Activated CD8-positive, alpha-beta T cell treated with anti-CD3 and anti-CD28 coated beads for 36 hours (primary cell): ENCODE measurements at regions not wholly inside any gene's neighbourhood (a gene's known extent, or its start where the extent isn't known, plus 50 kb on each side); places are given as distances from the start of the nearest gene placed in this dataset.

Source experiments
- ATAC-seq: fragments of 200-7000 bp; cut with Tn5 transposase; one replicate; pipeline ENCODE4 v1.10.0; 2021; ENCODE audit warnings: mild to moderate bottlenecking, moderate library complexity
- CTCF ChIA-PET: fragments of 350-600 bp; sonication (Branson Sonifier 250); formaldehyde crosslinking; loops from one replicate; lab custom pipeline; 2021; ENCODE audit warnings: antibody characterized with exemption; lab: Charles Lee
- POLR2A ChIA-PET: fragments of 350-600 bp; sonication (Branson Sonifier 250); formaldehyde crosslinking; loops from one replicate; lab custom pipeline; 2021; ENCODE audit warnings: antibody characterized with exemption; lab: Charles Lee
- DNase-seq: peaks from one replicate; pipeline ENCODE4 v3.0.0-alpha.2; 2020
- H3K27ac Mint-ChIP-seq: one replicate; pipeline ENCODE4 v1.8.0; 2021; ENCODE audit warnings: mild to moderate bottlenecking, mixed read lengths
- H3K27me3 Mint-ChIP-seq: one replicate; pipeline ENCODE4 v1.8.0; 2021; ENCODE audit warnings: mixed read lengths
- H3K36me3 Mint-ChIP-seq: one replicate; pipeline ENCODE4 v1.8.0; 2021; ENCODE audit warnings: low read depth, mixed read lengths
- H3K4me1 Mint-ChIP-seq: one replicate; pipeline ENCODE4 v1.8.0; 2021; ENCODE audit warnings: low read depth, mixed read lengths
- H3K4me3 Mint-ChIP-seq: one replicate; pipeline ENCODE4 v1.8.0; 2021; ENCODE audit warnings: mild to moderate bottlenecking, moderate library complexity, mixed read lengths
- H3K9me3 Mint-ChIP-seq: one replicate; pipeline ENCODE4 v1.8.0; 2021; ENCODE audit warnings: mixed read lengths
- intact Hi-C: fragments of 100-400 bp; cut with micrococcal nuclease; formaldehyde crosslinking; loops from one replicate; pipeline ENCODE4 v1.10.0; 2022
- TF ChIP-seq, protein P1 (sequence below): fragments of 200-600 bp; IDR thresholded peaks from one replicate; pipeline ENCODE4 v1.8.0; 2022; ENCODE audit warnings: antibody characterized with exemption, mild to moderate bottlenecking

DNA sequence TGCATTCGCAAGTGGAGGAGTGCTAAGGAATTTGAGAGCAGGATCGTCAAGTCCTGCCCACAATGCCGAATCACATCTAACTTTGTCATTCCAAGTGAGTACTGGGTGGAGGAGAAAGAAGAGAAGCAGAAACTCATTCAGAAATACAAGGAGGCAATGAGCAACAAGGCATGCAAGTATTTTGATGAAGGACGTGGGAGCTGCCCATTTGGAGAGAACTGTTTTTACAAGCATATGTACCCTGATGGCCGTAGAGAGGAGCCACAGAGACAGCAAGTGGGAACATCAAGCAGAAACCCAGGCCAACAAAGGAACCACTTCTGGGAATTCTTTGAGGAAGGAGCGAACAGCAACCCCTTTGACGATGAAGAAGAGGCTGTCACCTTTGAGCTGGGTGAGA, 100.2 kb upstream of the MED14 start:
- Mint-ChIP-seq H3K36me3 (peaks cover 2% of the 10 kb centered on the region), H3K4me1 (no peaks in the 10 kb centered on the region)

DNA sequence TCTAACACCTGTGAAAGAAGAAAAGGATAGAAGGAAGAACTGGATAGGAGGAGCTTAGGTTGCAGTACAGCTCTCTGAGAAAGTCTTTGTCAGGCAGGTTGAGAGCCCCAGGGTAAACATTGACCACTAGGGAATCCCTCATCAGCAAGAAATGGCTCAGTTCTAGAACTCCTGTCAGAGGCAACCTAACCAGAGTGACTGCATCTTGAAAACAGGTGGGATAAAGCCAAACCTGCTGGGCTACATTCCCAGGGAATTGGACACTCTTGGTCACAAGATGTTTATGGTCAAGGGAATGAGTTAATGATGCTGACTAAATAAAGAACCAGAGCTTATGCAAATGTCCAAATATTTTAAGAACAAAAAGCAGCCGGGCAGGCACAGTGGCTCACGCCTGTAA, 108.3 kb upstream of the MED14 start:
- DNase-seq (no peak), ATAC-seq (no peak)
- intact Hi-C loops, result no loop called here
- TF ChIP-seq, protein P1, sequence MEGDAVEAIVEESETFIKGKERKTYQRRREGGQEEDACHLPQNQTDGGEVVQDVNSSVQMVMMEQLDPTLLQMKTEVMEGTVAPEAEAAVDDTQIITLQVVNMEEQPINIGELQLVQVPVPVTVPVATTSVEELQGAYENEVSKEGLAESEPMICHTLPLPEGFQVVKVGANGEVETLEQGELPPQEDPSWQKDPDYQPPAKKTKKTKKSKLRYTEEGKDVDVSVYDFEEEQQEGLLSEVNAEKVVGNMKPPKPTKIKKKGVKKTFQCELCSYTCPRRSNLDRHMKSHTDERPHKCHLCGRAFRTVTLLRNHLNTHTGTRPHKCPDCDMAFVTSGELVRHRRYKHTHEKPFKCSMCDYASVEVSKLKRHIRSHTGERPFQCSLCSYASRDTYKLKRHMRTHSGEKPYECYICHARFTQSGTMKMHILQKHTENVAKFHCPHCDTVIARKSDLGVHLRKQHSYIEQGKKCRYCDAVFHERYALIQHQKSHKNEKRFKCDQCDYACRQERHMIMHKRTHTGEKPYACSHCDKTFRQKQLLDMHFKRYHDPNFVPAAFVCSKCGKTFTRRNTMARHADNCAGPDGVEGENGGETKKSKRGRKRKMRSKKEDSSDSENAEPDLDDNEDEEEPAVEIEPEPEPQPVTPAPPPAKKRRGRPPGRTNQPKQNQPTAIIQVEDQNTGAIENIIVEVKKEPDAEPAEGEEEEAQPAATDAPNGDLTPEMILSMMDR, result no peak
- no peak overlapping the region for H3K4me3 Mint-ChIP-seq
- no peak overlapping the region for H3K27ac Mint-ChIP-seq
- peaks cover 16% of the 10 kb centered on the region for H3K9me3 Mint-ChIP-seq
- no peaks in the 10 kb centered on the region for H3K4me1 Mint-ChIP-seq
- H3K36me3 Mint-ChIP-seq, result peaks cover 4% of the 10 kb centered on the region
- CTCF ChIA-PET, result no interaction called here
- H3K27me3 Mint-ChIP-seq, result no peaks in the 10 kb centered on the region
- POLR2A ChIA-PET, result no interaction called here

More for the DNA sequence above, 100.2 kb upstream of the MED14 start:
- TF ChIP-seq, protein P1, result no peak
- no peak for ATAC-seq
- no peak for DNase-seq
- no peak overlapping the region for H3K4me3 Mint-ChIP-seq
- H3K9me3 Mint-ChIP-seq, result peaks cover 5% of the 10 kb centered on the region
- CTCF ChIA-PET, result no interaction called here
- intact Hi-C loops, result no loop called here
- no peak overlapping the region for H3K27ac Mint-ChIP-seq
- peaks cover 2% of the 10 kb centered on the region for H3K27me3 Mint-ChIP-seq
- POLR2A ChIA-PET, result no interaction called here

DNA sequence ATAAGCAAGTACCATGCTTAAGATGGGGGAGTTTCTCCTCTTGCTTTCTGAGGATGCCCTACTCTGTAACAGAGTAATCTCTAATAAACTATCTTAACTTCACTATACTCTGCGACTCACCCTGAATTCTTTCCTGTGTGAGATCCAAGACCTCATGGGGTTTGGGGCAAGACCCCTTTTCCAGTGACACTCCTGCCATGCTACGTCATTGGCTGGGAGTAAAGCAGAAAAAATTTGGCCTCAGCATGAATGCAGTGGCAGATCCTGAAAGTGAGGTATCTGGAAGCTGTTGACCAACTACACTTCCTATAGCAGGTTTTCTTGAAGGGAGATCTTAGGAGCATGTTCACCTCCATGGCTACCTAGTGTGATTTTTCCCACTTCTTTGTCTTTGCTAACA, 109.1 kb upstream of the MED14 start:
- H3K27me3 Mint-ChIP-seq, result no peaks in the 10 kb centered on the region
- ChIA-PET CTCF (no interaction called here), POLR2A (no interaction called here)
- no peak overlapping the region for H3K27ac Mint-ChIP-seq
- TF ChIP-seq, protein P1, result no peak
- DNase-seq, result no peak
- H3K4me3 Mint-ChIP-seq, result no peak overlapping the region
- peaks cover 4% of the 10 kb centered on the region for H3K36me3 Mint-ChIP-seq
- intact Hi-C loops, result no loop called here
- no peak for ATAC-seq
- H3K4me1 Mint-ChIP-seq, result no peaks in the 10 kb centered on the region
- peaks cover 16% of the 10 kb centered on the region for H3K9me3 Mint-ChIP-seq

DNA sequence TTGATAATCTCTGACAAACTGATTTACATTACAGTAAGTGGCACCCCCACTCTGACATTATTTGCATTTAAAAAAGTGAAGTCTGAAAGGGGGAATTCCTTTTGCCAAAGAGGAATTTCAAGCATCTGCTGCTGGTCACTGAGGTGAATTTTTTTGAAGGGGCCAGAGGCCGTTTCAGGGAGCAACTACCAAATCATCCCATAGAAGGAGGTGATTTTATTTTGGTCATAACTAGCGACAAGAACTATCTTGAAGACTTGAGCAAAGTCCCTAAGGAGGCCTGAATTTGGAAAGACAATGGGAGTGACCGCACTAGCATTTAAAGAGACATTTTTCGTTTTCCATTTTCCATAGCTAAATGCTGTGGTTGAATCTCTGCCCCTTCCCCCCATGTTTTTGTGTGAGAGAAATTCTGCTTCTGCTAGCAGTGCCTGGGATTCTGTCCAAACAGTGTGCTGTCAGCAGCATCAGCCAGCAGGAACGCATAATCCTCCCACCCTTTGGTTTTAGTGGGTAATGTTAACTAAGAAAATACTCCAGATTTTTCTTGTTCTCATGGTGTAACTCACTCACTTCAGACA, 110.1 kb upstream of the MED14 start:
- Mint-ChIP-seq H3K27ac (no peak overlapping the region), H3K4me3 (no peak overlapping the region), H3K36me3 (peaks cover 2% of the 10 kb centered on the region), H3K9me3 (peaks cover 12% of the 10 kb centered on the region), H3K27me3 (no peaks in the 10 kb centered on the region), H3K4me1 (no peaks in the 10 kb centered on the region)
- CTCF ChIA-PET, result no interaction called here
- ATAC-seq (no peak), DNase-seq (no peak)
- intact Hi-C loops, result no loop called here
- TF ChIP-seq, protein P1, result no peak
- POLR2A ChIA-PET, result no interaction called here

DNA sequence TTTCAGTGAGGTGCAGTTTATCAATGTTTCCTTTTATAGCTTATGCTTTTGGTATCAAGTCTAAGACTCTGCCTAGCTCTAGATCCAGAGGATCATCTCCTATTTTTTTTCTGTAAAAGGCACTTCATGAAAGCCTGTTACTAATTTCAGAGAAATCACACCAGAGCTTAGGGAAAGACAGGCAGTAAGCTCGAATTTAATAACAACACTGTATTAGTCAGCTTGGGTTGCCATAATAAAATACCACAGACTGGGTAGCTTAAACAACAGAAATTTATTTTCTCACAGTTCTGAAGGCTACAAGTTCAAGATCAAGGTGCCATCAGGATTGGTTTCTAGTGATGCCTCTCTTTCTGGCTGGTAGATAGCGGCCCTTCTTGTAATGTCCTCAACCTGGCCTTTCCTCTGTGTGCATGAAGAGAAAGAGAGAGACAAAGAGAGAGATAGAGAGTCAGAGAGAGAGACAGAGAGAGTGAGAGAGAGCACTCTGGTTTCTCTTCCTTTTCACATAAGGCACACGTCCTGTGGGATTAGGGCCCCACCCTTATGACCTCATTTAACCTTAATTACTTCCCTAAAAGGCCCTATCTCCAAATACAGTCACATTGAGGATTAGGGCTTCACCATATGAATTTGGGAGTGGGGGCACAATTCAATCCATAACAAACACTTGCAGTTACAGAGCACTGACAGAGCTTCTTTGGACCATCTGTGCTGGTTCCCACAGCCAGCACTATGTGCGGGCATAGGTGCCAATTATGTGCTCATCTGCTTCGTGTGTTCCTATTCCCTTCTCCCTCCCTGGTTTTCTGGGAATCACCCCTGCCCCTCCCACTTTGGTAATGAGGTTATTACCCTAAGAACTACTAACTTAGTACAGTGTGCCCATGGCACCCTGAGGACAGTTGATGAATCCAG, 114.8 kb upstream of the MED14 start:
- Mint-ChIP-seq H3K4me3 (no peak overlapping the region), H3K27ac (no peak overlapping the region), H3K36me3 (no peaks in the 10 kb centered on the region), H3K9me3 (no peaks in the 10 kb centered on the region), H3K27me3 (no peaks in the 10 kb centered on the region), H3K4me1 (peaks cover 10% of the 10 kb centered on the region)
- TF ChIP-seq, protein P1, result no peak
- DNase-seq (no peak), ATAC-seq (no peak)
- ChIA-PET CTCF (no interaction called here), POLR2A (no interaction called here)
- intact Hi-C loops, result no loop called here
